Spleen (tissue), 7 donors: ENCODE measurements at regions not wholly inside any gene's neighbourhood (a gene's known extent, or its start where the extent isn't known, plus 50 kb on each side); places are given as distances from the start of the nearest gene placed in this dataset.

Experiments used
- CTCF ChIP-seq, 11 experiments: fragments of 200-600 bp in 7 of 11; fragments of 450-650 bp in 4 of 11; sonication (generic) in 4 of 11; IDR thresholded peaks in 8 of 11; conservative IDR thresholded peaks in 3 of 11; 1 replicate in 7 of 11; 2 replicates in 4 of 11; pipeline versions ENCODE4 v1.4.0 to v1.8.0; 2016 to 2021; ENCODE audit warnings: antibody characterized with exemption in 11 of 11, inconsistent platforms in 4 of 11, mild to moderate bottlenecking in 1 of 11
- POLR2A ChIP-seq, 3 donors: fragments of 450-650 bp; IDR thresholded peaks; one replicate each; pipeline ENCODE4 v1.5.1; 2017; ENCODE audit warnings: antibody characterized with exemption in 3 of 3, mild to moderate bottlenecking in 1 of 3
- POLR2AphosphoS5 ChIP-seq, 3 donors: sonication (generic); formaldehyde crosslinking; IDR thresholded peaks; one replicate each; pipeline ENCODE4 v1.5.1; 2017; ENCODE audit warnings: antibody characterized with exemption in 3 of 3
- donor health status: DM: no; HTN: no; CAD: no; lungs with moderate emphysema.
- donor health status: DM: no; HTN: no; CAD: no.
- donor health status: DM: no; HTN: no; CAD: no.

GRCh38 chr20:24211972-24212371 is 223.4 kb upstream of the GGTLC1 start:
- TF ChIP-seq POLR2A (IDR thresholded peaks at IDR 0.05): no peak
- TF ChIP-seq CTCF (IDR thresholded peaks at IDR 0.05 in 8 of 11, conservative IDR thresholded peaks at IDR 0.05 in 3 of 11): no peak
- TF ChIP-seq POLR2AphosphoS5 (IDR thresholded peaks at IDR 0.05): no peak
